Panc1 (cell line): ENCODE measurements at regions not wholly inside any gene's neighbourhood (a gene's known extent, or its start where the extent isn't known, plus 50 kb on each side); places are given as distances from the start of the nearest gene placed in this dataset.

Experiments
- POLR2AphosphoS5 ChIP-seq: IDR thresholded peaks from 2 replicates; pipeline ENCODE4 v1.6.1; 2012; ENCODE audit warnings: mild to moderate bottlenecking, low read depth, low read length, moderate library complexity
- TF ChIP-seq, protein P1 (sequence below): fragments of 450-650 bp; IDR thresholded peaks from 2 replicates; pipeline ENCODE4 v1.5.1; 2017; ENCODE audit warnings: mild to moderate bottlenecking

DNA sequence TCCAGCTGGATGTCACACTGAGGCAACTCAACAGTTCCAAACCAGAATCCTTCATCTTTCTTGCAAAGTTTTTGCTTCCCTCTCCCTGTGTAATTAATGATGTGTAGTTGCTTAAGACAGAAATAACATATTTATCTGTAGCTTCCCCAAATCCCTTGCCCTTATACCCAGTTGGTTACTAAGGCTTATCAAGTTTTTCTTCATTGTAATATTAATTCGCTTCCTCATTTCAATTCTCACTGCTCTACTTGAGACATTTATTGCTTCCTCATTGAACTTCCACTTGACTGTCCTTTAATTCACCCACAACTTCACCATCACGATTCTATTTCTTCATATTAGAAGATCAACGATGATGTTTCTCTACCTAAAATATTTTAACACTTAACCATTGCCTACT lies 386.6 kb upstream of the CPEB2 start:
- TF ChIP-seq, protein P1, sequence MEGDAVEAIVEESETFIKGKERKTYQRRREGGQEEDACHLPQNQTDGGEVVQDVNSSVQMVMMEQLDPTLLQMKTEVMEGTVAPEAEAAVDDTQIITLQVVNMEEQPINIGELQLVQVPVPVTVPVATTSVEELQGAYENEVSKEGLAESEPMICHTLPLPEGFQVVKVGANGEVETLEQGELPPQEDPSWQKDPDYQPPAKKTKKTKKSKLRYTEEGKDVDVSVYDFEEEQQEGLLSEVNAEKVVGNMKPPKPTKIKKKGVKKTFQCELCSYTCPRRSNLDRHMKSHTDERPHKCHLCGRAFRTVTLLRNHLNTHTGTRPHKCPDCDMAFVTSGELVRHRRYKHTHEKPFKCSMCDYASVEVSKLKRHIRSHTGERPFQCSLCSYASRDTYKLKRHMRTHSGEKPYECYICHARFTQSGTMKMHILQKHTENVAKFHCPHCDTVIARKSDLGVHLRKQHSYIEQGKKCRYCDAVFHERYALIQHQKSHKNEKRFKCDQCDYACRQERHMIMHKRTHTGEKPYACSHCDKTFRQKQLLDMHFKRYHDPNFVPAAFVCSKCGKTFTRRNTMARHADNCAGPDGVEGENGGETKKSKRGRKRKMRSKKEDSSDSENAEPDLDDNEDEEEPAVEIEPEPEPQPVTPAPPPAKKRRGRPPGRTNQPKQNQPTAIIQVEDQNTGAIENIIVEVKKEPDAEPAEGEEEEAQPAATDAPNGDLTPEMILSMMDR, result no peak
- no peak for TF ChIP-seq POLR2AphosphoS5
